OCI-LY7 (cell line): ENCODE measurements at regions not wholly inside any gene's neighbourhood (a gene's known extent, or its start where the extent isn't known, plus 50 kb on each side); places are given as distances from the start of the nearest gene placed in this dataset.

Source experiments
- BruUV-seq: library from RNA; stranded (reverse); fragments of 400-500 nt; replicated peaks from 2 replicates; lab custom pipeline; 2021; lab: Mats Ljungman, UMichigan
- CTCF ChIA-PET: fragments of 300-600 bp; sonication (Branson Sonifier 250); formaldehyde crosslinking; loops from one replicate; lab custom pipeline; 2022; ENCODE audit warnings: antibody characterized with exemption; ENCODE audit not compliant: unreplicated experiment; lab: Charles Lee
- POLR2A ChIA-PET: fragments of 300-600 bp; sonication (Branson Sonifier 250); formaldehyde crosslinking; loops from one replicate; lab custom pipeline; 2022; ENCODE audit warnings: antibody characterized with exemption; lab: Charles Lee
- DNase-seq: peaks from one replicate; pipeline ENCODE4 v3.0.0-alpha.2; 2015; ENCODE audit warnings: low spot score
- H2AFZ ChIP-seq: fragments of 200-600 bp; sonication (generic), shearing (Covaris generic); 2 replicates; pipeline ENCODE4 v1.6.1; 2014; ENCODE audit warnings: mild to moderate bottlenecking, antibody characterized with exemption, low read length, moderate library complexity
- H3K27ac ChIP-seq: fragments of 200-600 bp; sonication (generic); 2 replicates; pipeline ENCODE4 v1.5.1; 2014; ENCODE audit warnings: mixed run types, low read depth, mild to moderate bottlenecking, moderate library complexity, low read length, inconsistent platforms; ENCODE audit not compliant: poor library complexity, severe bottlenecking
- H3K36me3 ChIP-seq: fragments of 200-600 bp; sonication (generic); 2 replicates; pipeline ENCODE4 v1.6.1; 2014; ENCODE audit warnings: mild to moderate bottlenecking, antibody characterized with exemption, low read length, moderate library complexity, mixed read lengths; ENCODE audit not compliant: insufficient read depth
- H3K4me1 ChIP-seq: fragments of 200-600 bp; sonication (generic); 2 replicates; pipeline ENCODE4 v1.5.1; 2014; ENCODE audit warnings: mild to moderate bottlenecking, low read length; ENCODE audit not compliant: insufficient read depth, poor library complexity, severe bottlenecking
- H3K4me2 ChIP-seq: fragments of 200-600 bp; sonication (generic); 2 replicates; pipeline ENCODE4 v1.6.1; 2014; ENCODE audit warnings: mild to moderate bottlenecking, low read length
- H3K4me3 ChIP-seq: fragments of 200-600 bp; sonication (generic); 2 replicates; pipeline ENCODE4 v1.5.1; 2014; ENCODE audit warnings: mild to moderate bottlenecking, low read depth, low read length; ENCODE audit not compliant: poor library complexity, severe bottlenecking
- H3K79me2 ChIP-seq: fragments of 200-600 bp; sonication (generic); 2 replicates; pipeline ENCODE4 v1.6.1; 2016; ENCODE audit warnings: low read depth, mild to moderate bottlenecking, low read length, moderate library complexity, mixed read lengths; ENCODE audit not compliant: insufficient read depth
- H3K9me2 ChIP-seq: fragments of 200-600 bp; sonication (generic); 2 replicates; pipeline ENCODE4 v1.6.1; 2016; ENCODE audit warnings: mild to moderate bottlenecking, low read length, mixed read lengths; ENCODE audit not compliant: insufficient read depth
- H3K9me3 ChIP-seq: fragments of 200-600 bp; sonication (generic); 2 replicates; pipeline ENCODE4 v1.6.1; 2014; ENCODE audit warnings: mild to moderate bottlenecking, mixed run types, low read length, mixed read lengths
- H4K20me1 ChIP-seq: fragments of 200-600 bp; sonication (generic); 2 replicates; pipeline ENCODE4 v1.6.1; 2014; ENCODE audit warnings: mild to moderate bottlenecking, antibody characterized with exemption, low read length, moderate library complexity, mixed read lengths; ENCODE audit not compliant: insufficient read depth
- CTCF ChIP-seq: fragments of 200-600 bp; sonication (generic); conservative IDR thresholded peaks from 2 replicates; pipeline ENCODE4 v1.5.1; 2014; ENCODE audit warnings: mild to moderate bottlenecking, antibody characterized with exemption, low read length, moderate library complexity, mixed read lengths
- EZH2phosphoT487 ChIP-seq: fragments of 200-600 bp; sonication (generic); IDR thresholded peaks from 2 replicates; pipeline ENCODE4 v1.6.1; 2018; ENCODE audit warnings: low read depth, borderline replicate concordance, mild to moderate bottlenecking, mixed run types, antibody characterized with exemption, low read length, moderate library complexity, mixed read lengths
- intact Hi-C: fragments of 100-400 bp; cut with micrococcal nuclease; formaldehyde crosslinking; loops from one replicate; pipeline ENCODE4 v1.10.0; 2022; ENCODE audit not compliant: unreplicated experiment

GRCh38 chr3:73175698-73176097 is 114.2 kb downstream of the EBLN2 start:
- H2AFZ ChIP-seq, result no peak overlapping the region
- ChIA-PET POLR2A (interaction anchor here (0.6 kb wide), 1 partner anchor 705 kb away, joined by 4 read pairs; no protein-coding TSS in a partner anchor), CTCF (no interaction called here)
- no peak for TF ChIP-seq EZH2phosphoT487
- TF ChIP-seq CTCF, result no peak
- no peak for DNase-seq
- H3K4me2 ChIP-seq, result no peak overlapping the region
- no peaks in the 10 kb centered on the region for H3K9me3 ChIP-seq
- H3K4me1 ChIP-seq, result no peaks in the 10 kb centered on the region
- H3K79me2 ChIP-seq, result no peaks in the 10 kb centered on the region
- H3K9me2 ChIP-seq, result no peaks in the 10 kb centered on the region
- no peaks in the 10 kb centered on the region for H4K20me1 ChIP-seq
- no peak overlapping the region for H3K27ac ChIP-seq
- intact Hi-C loops, result no loop called here
- no peaks in the 10 kb centered on the region for H3K36me3 ChIP-seq
- BruUV-seq, result no TSS peak
- no peak overlapping the region for H3K4me3 ChIP-seq

GRCh38 chr3:73176941-73177340 is 115.5 kb downstream of the EBLN2 start:
- TF ChIP-seq EZH2phosphoT487 (no peak), CTCF (no peak)
- Histone ChIP-seq H3K4me2 (no peak overlapping the region), H3K79me2 (no peaks in the 10 kb centered on the region), H2AFZ (no peak overlapping the region), H4K20me1 (no peaks in the 10 kb centered on the region), H3K4me3 (no peak overlapping the region), H3K9me3 (no peaks in the 10 kb centered on the region), H3K4me1 (no peaks in the 10 kb centered on the region), H3K27ac (no peak overlapping the region), H3K9me2 (no peaks in the 10 kb centered on the region), H3K36me3 (no peaks in the 10 kb centered on the region)
- ChIA-PET POLR2A (no interaction called here), CTCF (no interaction called here)
- no peak for DNase-seq
- intact Hi-C loops, result no loop called here
- no TSS peak for BruUV-seq

DNA sequence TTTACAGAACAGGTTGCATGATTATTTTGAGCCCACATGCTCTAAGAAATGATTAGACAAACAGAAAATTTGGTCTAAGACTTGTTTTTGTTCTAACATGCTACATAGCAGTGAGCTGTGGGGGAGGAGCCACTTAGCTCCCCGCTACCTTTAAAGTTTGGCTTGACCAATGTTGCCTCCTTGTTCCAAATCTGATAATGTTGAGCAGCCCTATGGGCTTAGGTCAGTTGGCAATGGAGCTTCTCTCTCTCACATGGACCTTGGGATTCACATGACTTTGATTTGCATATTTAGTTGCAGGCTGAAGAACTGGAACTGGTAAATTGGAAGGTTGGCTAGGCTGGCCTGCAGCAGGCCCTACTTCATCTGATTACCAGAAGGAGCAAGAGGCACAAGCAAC is 116.4 kb downstream of the EBLN2 start:
- TF ChIP-seq EZH2phosphoT487, result no peak
- no peak for TF ChIP-seq CTCF
- Histone ChIP-seq H3K4me2 (no peak overlapping the region), H3K4me1 (no peaks in the 10 kb centered on the region), H3K9me2 (no peaks in the 10 kb centered on the region), H3K79me2 (no peaks in the 10 kb centered on the region), H4K20me1 (no peaks in the 10 kb centered on the region), H3K9me3 (no peaks in the 10 kb centered on the region), H3K4me3 (no peak overlapping the region), H3K27ac (no peak overlapping the region), H3K36me3 (no peaks in the 10 kb centered on the region), H2AFZ (no peak overlapping the region)
- intact Hi-C loops, result no loop called here
- DNase-seq, result no peak
- ChIA-PET CTCF (no interaction called here), POLR2A (interaction anchor here (0.7 kb wide), 1 partner anchor 588 kb away, joined by 5 read pairs; no protein-coding TSS in a partner anchor)
- no TSS peak for BruUV-seq
